ENCODE measurements at regions not wholly inside any gene's neighbourhood (a gene's known extent, or its start where the extent isn't known, plus 50 kb on each side); places are given as distances from the start of the nearest gene placed in this dataset.

GRCh38 chr7:21154614-21155013 is 273.3 kb upstream of the SP4 start:
- H3K79me1 ChIP-seq (ENCODE audit: low read depth in 1 of 2, low read length in 2 of 2) = no peaks in the 10 kb centered on the region
- no peak overlapping the region for H2AFZ ChIP-seq (replicated peaks; ENCODE audit: low read length, poor library complexity)
- no peak overlapping the region for H2BK20ac ChIP-seq (ENCODE audit: low read depth, low read length)
- TF ChIP-seq CTCF (conservative IDR thresholded peaks at IDR 0.05; ENCODE audit: low read depth, low read length) (no peak), RAD21 (IDR thresholded peaks at IDR 0.05; ENCODE audit: low read length) (no peak), CEBPB (IDR thresholded peaks at IDR 0.05; ENCODE audit: low read depth, low read length) (no peak), FOS (IDR thresholded peaks at IDR 0.05; ENCODE audit: low read depth, low read length) (no peak), NFE2L2 (IDR thresholded peaks at IDR 0.05; ENCODE audit: low read depth, low read length) (no peak)
- no CpG with 5 or more reads among the region's 2 CpGs for WGBS, 2 experiments (ENCODE audit: extremely low coverage in 2 of 2, insufficient read length in 1 of 2)
- no peak overlapping the region for H2BK120ac ChIP-seq (ENCODE audit: low read depth, low read length)
- no peak overlapping the region for H3K27ac ChIP-seq (ENCODE audit: insufficient read depth, low read length)
- CTCF ChIA-PET = no interaction called here
- H3K36me3 ChIP-seq (ENCODE audit: control insufficient read depth, insufficient read depth, low read length) = no peaks in the 10 kb centered on the region
- H3K9ac ChIP-seq (ENCODE audit: low read depth, low read length) = no peak overlapping the region
- H2BK15ac ChIP-seq (ENCODE audit: low read depth, low read length) = no peak overlapping the region
- H3K18ac ChIP-seq (ENCODE audit: low read depth, low read length) = no peak overlapping the region
- DNase-seq (no peak), ATAC-seq (ENCODE audit: low read depth) (no peak)
- H3K14ac ChIP-seq (replicated peaks; ENCODE audit: low read depth, low read length) = no peak overlapping the region
- no peaks in the 10 kb centered on the region for H4K20me1 ChIP-seq (ENCODE audit: insufficient read depth, low read length)
- no peak overlapping the region for H3K56ac ChIP-seq (ENCODE audit: extremely low read depth, insufficient read depth, low read length)
- H4K5ac ChIP-seq (ENCODE audit: low read depth, low read length) = no peak overlapping the region
- H3K4me3 ChIP-seq (ENCODE audit: insufficient read depth, low read depth, low read length) = no peak overlapping the region
- no peak overlapping the region for H4K91ac ChIP-seq (ENCODE audit: insufficient read depth, low read depth, low read length)
- peaks cover 8% of the 10 kb centered on the region for H3K9me3 ChIP-seq (ENCODE audit: control insufficient read depth, insufficient read depth, low read length)
- dilution Hi-C loops (cut with HindIII; ENCODE audit: low sequenced_read_pairs, unreplicated experiment) = no loop called here
- H3K23ac ChIP-seq (ENCODE audit: low read depth, low read length) = no peak overlapping the region
- no peak overlapping the region for H2AK5ac ChIP-seq (ENCODE audit: low read depth, low read length)
- no peak overlapping the region for H2AK9ac ChIP-seq (replicated peaks; ENCODE audit: low read depth, low read length, poor library complexity)
- no peak overlapping the region for H3K4me2 ChIP-seq (ENCODE audit: low read depth, low read length)
- H2BK5ac ChIP-seq (ENCODE audit: low read depth, low read length, poor library complexity, severe bottlenecking) = no peak overlapping the region
- no peak overlapping the region for H3K4ac ChIP-seq (ENCODE audit: low read depth, low read length)
- intact Hi-C loops (cut with micrococcal nuclease) = no loop called here
- in situ Hi-C loops (cut with MboI; ENCODE audit: low sequenced_read_pairs) = no loop called here
- BruUV-seq (replicated peaks) = no TSS peak
- H3K9me1 ChIP-seq (ENCODE audit: insufficient read depth, low read length) = no peaks in the 10 kb centered on the region
- POLR2A ChIA-PET (ENCODE audit: unreplicated experiment) = no interaction called here
- H3K4me1 ChIP-seq (ENCODE audit: control insufficient read depth, insufficient read depth, low read length) = no peaks in the 10 kb centered on the region
- no peak overlapping the region for H4K8ac ChIP-seq (ENCODE audit: low read depth in 2 of 2, low read length in 2 of 2)
- no peaks in the 10 kb centered on the region for H3K27me3 ChIP-seq (ENCODE audit: control insufficient read depth, insufficient read depth, low read length)
